Fibroblast of the conjunctiva (primary cell): ENCODE measurements at regions not wholly inside any gene's neighbourhood (a gene's known extent, or its start where the extent isn't known, plus 50 kb on each side); places are given as distances from the start of the nearest gene placed in this dataset.
"Not testable (repeated sequence)": the region's sequence is repeated elsewhere in the genome, so short reads cannot be mapped to it uniquely, and the experiment has no call there.

ENCODE experiments used
- DNase-seq: peaks from one replicate; pipeline ENCODE4 v3.0.0-alpha.2; 2010; ENCODE audit warnings: low read depth

DNA sequence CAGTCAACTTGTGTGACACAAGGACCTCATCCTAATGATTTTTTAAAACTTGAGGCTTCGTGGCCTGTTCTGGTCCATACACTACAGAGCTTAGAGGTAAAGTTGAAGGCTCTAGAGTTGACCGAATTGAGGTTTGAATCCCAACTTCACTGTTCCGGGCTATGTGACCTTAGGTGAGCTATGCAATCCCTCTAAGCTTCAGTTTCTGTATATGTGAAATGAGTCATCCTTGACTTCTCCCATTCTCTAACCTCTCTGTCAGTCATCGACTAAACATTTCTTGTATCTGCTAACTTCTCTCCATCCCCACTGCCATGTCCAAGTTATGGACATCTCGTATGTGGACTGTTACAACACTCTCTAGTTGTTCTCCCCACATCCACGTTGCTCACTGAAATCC is 178.2 kb upstream of the TMEM45B start:
- no peak for DNase-seq

DNA sequence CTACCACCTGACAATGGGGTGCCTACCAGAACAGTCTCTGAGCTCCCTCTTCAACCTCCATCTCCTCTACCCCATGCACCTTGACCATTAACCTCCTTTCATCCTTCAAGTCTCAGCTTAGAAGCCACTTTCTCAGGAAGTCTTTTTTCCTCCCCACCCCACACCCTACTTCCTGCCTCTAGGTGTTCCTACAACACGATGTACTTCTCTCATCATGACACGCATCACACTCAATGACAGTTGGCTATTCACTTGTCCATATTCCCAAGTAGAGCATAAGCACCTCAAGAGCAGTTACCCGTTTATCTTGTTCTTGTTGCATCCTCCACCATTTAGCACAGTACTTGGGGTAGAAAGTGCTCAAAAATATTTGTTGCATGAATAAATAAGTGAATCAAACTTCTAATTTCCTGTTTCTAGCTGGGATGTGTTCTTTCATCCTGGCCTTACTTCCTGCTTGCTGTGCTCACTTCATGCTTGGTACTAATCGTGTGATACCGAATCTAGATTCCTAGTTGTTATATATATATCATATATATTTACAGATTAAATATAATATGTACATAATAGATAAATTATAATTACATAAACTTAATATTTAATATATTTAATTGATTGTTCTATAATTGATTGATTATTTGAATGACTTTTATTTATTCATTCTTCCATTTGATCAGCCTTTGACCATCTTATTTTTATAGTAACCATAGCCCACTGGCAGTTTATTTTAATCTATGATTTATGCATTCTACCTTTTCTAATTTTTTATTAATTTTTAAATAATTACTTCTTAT is 177.5 kb upstream of the TMEM45B start:
- DNase-seq = no peak

DNA sequence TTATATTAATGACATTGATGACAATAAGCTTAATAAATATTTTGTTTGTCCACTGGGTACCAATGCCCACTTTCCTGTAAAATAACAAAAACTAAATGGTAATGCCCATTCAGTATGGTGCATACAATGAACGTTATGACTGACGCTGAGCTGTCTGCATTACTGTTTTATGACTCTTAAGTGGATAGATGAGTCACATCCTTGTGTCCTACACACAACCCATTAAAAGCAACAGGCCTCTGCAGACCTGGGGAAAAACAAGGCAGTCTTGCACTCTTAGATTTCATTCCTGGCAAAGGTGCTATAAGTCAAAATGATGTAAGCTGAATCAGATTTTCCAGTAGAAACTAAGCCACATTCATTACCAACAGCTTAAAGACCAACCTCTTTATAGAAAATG is 176.3 kb upstream of the TMEM45B start:
- peak; percentile 85 for DNase-seq

DNA sequence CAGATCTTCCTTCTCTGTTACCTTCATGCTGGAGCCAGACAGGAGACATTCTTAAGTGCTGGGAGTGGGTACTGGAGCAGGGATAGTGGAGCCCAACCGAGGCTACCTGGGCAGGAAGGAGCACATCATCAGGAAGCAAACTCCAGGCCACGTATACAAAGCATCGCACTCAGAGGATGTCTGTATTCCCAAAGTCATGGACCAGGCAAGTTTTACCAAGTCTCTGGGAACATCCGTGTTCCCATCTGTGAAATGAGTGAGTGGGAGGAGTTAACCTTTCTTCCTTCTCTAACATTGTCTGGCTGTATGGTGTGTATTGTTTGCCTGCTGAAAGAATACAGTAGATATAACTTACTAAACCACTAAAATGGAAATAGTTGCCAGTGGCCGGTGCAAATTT is 175.0 kb upstream of the TMEM45B start:
- DNase-seq = no peak

DNA sequence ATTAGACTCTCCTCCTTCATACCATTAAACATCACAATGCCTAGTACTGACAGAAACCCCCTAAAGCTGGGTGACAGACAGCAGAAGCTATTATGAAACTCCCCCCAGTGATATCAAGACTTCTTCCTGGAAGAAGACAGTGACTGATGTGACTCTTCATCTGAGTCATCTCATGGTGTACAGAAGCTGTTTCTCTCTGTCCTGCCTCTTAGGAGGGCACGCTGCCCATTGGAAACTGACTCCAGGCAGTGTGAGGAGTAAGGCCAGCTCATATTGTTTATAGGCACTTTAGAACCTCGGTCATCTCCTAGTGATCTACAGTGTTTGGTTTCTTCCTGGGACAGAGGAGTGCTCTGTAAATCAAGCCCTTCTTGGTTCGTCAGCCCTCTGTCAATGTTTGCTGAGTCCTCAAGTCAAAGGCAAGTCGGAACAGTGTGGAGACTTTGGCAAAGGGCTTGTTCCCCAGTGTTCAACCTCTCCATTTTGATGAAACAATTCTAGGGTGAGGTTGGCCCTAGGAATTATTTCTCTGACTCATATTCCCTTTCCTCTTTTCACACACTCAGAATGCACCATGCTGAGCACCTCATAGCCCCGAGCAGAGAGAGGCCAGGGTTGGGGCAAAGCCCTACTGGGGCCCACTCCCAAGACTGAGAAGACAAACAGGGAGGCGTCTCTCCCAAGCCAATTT is 172.5 kb upstream of the TMEM45B start:
- no peak for DNase-seq

DNA sequence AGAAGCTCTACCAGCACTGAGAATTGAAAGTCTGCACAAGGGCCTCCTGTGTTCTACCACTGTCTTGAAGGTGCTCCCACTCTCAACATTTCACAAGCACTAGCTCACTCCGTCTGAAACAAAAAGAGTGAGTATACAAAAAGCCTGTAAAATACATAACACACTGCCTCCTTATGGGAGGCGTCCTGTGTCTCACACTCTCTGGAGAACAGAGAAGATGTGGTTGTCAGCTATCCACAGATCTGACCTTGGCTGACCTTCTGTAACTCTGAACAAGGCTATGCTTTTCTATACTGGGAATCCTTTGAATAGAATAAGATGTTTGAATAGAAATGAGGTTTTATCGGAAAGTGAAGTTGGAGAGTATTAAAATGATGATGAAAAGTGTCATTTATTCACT is 171.3 kb upstream of the TMEM45B start:
- no peak for DNase-seq

DNA sequence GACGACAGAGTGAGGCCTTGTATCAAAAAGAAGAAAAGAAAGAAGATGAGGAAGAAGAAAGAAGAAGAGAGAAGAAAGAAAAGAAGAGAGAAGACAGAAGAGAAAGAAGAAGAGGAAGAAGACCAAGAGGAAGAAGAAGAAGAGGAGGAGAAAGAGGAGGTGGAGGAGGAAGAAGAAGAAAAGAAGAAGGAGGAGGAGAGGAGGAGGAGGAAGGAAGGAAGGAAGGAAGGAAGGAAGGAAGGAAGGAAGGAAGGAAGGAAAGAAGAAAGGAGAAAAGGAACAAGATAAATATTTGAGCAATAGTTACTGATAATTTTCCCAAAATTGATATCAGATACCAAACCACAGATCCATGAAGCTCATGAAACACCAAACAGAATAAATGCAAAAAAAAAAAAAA is 169.7 kb upstream of the TMEM45B start:
- DNase-seq = no peak

DNA sequence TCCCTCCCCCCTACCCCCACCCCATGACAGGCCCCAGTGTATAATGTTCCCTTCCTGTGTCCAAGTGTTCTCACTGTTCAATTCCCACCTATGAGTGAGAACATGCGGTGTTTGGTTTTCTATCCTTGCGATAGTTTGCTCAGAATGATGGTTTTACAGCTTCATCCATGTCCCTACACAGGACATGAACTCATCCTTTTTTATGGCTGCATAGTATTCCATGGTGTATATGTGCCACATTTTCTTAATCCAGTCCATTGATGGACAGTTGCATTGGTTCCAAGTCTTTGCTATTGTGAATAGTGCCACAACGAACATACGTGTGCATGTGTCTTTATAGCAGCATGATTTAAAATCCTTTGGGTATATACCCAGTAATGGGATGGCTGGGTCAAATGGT is 165.6 kb upstream of the TMEM45B start:
- not testable (repeated sequence) for DNase-seq

DNA sequence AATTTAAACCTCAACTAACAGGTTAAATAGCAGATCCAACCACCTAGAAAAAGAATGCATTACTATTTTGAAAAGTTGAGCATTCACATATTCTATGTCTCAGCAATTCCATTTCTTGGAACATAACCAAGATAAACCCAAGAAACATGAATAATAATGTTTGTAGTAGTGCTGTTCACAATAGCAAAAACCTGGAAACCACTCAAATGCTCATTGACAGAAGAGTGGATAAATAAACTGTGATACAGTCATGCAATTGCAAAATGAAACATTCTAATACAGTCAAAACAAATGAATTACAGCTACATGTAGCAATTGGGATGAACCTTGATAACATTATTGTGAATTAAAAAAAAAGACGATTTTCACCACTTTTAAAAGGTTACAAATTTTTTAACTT is 162.8 kb upstream of the TMEM45B start:
- DNase-seq = peak; percentile 38

DNA sequence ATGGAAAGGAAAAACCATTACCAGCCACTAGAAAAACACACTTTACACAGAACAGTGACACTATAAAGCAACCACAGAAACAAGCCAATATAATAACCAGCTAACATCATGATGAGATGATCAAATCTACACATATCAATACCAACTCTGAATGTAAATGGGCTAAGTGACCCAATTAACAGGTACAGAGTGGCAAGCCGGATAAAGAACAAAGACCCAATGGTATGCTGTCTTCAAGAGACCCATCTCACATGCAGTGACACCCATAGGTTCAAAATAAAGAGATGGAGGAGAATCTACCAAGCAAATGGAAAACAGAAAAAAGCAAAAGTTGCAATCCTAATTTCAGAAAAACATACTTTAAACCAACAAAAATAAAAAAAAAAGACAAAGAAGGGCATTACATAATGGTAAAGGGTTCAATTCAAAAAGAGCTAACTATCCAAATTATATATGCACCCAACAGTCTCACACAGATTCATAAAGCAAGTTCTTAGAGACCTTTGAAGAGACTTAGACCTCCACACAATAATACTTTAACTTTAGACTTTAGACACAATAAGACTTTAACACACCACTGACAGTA is 160.3 kb upstream of the TMEM45B start:
- no peak for DNase-seq

DNA sequence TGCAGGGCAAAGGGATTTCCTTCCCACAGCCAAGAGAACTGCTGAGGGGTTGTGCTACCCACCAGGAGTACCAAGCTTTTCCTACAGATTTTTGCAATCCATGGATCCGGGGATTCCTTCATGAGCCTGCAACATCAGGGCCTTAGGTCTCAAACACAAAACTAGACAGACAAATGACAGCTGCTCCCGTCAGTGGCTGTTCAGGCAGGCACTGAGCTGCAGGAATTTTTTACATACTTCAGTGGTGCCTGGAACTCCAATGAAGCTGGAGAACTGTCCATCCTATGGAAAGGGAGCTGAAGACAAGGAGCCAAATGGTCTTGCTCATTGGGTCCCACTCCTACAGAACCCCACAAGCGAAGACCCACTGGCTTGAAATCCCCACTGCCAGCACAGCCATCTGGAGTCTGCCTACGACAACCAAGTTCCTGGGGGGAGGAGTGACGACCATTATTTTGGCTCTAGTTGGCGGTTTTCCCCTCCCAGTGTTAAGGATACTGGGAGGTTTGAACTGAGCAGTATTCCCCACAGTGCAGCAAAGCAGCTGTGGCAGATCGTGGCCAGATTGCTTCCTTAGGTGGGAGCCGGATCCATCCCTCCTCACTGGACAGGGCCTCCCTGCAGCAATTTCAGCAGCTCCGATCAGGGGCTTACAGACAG is 157.7 kb upstream of the TMEM45B start:
- no peak for DNase-seq

DNA sequence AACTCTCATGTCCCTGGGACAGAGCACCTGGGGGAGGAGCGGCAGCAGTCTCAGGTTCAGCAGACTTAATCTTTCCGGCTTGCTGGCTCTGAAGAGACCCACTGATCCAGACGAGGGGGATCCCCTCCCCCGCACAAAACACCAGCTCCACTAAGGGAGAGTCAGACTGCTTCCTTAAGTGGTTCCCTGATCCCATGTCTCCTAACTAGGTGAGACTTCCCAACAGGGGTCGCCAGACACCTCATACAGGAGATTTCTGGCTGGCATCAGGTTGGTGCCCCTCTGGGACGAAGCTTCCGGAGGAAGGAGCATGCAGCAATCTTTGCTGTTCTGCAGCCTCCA is 157.2 kb upstream of the TMEM45B start:
- DNase-seq = no peak

DNA sequence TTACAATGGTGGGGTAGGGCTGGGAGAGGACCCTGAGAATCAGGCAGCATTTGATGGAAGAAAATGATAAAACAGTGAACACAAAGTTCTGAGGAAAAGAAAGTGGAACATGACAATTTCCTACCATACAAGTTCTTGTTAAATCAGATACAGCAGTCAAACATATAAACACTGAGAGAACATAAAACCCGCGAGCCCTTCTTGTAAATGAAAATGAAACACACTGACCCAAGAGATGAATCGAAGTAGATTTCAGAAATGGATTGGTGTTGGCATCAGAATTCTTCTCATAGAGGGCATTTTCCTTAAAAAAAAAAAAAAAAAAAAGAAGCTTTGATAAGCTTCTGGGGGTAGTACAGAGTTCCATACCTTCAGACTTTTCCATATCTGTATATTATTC is 134.7 kb upstream of the TMEM45B start:
- no peak for DNase-seq

DNA sequence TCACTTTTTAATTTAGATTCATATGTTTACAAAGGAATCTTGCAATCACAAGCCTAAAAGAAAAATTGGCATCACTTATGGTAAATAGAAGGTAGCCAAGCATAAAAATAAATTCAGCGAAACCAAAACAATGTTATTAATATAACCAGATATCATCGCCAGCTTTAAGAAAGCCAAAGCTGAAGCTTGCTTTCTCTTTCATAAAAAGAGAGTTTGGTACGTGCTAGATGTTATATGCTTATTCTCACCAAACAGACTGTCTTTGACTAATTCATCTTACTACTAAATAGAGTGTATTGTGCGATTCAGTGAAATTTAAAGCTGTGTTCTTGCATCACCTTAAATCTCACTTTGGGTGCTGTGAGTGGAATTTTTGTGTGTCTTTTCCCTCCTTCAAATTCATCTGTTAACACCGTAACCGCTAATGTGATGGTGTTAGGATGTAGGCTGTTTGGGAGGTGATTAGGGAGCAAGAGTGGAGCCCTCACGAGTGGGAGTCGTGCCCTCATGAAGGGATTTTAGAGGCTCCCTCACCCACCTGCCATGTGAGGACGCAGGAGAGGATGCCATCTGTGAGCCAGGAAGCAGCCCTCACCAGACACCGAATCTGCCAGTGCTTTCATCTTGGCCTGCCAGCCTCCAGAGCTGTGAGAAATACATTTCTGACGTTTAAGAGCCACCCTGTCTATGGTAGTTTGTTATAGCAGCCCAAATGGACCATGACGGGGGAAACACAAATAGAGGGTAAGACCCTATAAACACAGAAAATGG is 134.1 kb upstream of the TMEM45B start:
- no peak for DNase-seq

DNA sequence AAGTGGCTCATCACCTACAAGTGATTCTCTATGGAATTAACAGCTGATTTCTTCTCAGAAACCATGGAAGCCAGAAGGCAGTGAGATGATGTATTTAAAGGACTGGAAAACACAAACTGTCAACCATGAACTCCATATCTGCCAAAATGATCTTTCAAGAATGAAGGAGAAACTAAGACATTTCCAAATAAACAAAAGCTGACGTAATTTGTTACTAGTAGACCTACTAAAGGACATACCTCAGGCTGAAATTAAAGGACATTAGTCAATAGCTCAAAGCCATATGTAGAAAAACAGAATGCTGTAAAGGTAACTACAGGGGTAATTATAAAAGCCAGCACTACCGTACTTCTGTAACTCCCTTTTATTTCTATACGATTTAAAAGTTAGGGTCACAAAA is 129.4 kb upstream of the TMEM45B start:
- no peak for DNase-seq

DNA sequence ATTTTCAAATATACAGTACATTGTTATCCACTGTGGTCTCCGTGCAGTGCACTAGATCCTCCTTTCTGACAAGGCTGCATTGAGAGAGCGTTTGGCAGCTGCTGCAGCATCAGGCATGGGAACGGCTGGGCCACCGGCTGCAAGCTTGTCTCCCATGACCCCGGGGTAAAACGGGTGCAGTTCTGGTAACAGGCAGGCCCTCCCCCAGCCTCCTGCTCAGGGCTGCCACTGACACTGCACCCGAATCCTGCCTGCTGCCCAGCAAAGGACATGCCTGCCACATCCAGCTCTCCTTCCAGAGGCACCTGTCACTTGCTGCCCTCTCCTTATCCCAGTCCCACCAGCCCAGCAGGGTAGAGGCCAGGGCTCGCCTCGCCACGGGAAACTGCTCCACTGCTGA is 124.5 kb upstream of the TMEM45B start:
- DNase-seq = no peak

DNA sequence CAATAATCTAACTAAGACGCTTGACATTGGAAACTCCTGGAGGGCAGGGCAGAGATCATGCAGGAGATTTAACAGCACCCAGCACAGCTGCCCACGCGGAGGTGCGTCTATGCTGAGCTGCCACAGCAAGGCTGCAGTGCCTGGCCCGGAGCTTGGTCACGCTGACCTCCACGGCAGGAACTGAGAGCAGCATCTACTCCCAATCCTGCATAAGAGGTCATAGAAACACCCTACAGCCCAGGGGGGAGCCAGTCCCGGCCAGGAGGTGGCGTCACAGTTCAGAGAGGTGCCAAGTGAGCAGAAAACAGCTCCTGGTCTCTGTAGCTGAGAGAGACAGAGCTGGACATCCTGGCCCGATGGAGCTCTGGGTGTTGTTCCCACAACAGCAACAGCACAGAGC is 121.1 kb upstream of the TMEM45B start:
- DNase-seq = no peak

DNA sequence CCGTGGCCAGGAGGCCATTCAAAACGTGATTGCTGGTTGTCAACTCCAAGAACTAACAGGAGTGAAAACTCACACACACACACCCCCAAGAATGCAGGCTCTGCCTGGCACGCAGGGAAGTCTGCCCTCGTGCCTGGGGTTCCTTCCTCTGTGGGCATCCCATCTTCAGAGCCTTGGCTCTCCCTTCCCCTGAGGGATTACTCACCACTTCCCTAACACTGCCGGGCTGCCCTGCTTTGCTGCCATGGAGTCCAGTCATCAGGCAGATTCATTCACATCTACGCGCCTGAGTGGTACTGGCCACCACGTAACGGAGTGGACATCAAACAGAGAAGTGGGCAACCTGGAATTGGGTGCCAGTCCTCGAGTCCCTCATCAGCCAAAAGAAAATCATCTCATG is 120.7 kb upstream of the TMEM45B start:
- no peak for DNase-seq

DNA sequence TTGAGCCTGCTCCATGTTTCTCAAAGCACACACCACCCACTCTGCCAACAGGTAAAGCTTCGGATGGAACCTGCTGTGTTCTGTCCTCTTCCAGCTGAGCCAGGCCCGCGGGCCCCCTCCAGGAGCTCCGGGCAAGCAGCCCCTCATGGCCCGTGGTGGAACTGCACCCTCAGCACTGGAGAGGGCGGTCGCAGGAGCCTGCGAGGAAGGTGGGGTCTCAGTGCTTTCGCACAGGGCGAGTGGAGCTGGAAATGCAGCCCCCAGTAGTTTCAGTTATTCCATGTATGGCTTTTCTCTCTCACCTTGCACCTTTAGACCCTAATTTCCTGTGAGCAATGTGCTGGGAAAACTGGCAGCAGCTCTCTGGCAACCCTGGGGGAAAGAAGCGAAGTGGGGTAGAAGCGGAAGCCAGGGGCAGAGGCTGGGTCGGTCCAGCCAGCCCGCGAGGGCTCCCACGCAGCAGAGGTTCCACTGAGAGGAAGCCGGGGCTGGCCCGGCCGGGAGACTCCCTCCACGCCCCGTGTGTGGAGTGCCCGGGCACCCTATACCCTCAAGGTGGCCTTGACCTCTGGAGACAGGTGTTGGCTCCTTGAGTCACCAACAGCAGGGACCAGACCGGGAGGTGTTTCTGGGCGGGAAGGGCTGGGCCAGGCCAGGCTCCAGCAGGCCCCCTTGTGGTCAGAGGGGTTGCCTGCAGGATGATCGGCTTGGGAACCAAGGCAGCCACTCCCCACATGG is 119.9 kb upstream of the TMEM45B start:
- no peak for DNase-seq

DNA sequence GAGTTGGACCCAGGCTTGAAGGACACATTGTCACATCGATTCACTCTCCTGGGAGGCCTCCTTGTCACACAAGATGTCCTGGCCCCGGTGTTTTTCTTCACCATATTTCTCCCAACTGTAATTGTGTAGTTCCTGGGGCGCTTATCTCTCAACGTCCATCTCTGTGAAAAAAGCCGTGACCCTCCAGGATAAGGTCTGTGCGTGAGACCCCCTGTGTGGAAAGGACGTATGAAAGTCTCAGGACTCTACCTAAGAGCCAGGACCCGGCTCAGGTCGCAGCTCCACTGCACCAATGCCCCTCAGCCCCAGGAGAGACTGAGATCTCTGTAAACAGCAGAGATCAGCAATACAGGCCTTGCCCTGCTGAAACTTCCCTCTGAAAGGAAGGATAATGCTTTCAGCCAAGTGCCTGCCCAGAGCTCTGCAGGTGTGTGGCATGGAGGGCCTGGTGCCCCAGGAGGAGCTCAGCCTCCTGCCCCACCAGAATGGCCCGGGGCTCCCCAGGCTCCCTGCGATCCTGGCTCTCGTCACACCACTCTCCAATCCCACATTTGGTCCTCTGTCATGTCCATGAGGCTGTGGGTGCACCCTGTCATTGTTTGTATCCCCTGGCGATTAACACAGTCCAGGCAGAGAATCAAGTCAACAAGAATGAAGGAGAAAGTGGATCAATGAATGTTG is 119.2 kb upstream of the TMEM45B start:
- DNase-seq = no peak

DNA sequence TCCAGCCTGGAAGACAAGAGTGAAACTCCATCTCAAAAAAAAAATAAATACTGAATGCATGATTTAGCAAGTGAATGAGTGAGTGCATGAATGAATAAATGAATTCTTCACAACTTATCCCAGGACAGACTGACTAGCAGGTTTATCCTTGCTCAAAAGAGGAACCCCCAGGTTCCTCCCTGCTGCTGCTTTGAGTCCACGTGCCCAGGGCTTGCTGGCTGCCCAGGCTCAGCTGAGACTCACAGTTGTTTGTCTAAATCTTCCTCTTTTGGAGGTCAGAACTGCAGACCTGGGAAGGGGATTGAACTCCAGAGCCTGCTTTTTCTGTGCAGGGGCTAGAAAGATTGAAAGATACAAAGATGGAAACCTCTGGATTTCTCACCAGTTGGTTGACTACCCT is 117.4 kb upstream of the TMEM45B start:
- no peak for DNase-seq
